ENCODE measurements at regions not wholly inside any gene's neighbourhood (a gene's known extent, or its start where the extent isn't known, plus 50 kb on each side); places are given as distances from the start of the nearest gene placed in this dataset.

GRCh38 chr12:13701502-13701901, 279.9 kb downstream of the GRIN2B start:
- Histone ChIP-seq H3K79me2 (ENCODE audit: insufficient read depth, low read length) (no peaks in the 10 kb centered on the region), H2AFZ (ENCODE audit: low read length) (no peak overlapping the region), H3K4me2 (ENCODE audit: insufficient read depth, low read length) (no peak overlapping the region), H4K20me1 (ENCODE audit: insufficient read depth, low read length) (no peaks in the 10 kb centered on the region), H3K4me1 (ENCODE audit: insufficient read depth, low read length) (no peaks in the 10 kb centered on the region), H3K9me3 (ENCODE audit: low read depth, low read length) (no peaks in the 10 kb centered on the region), H3K4me3 (ENCODE audit: insufficient read depth, low read length) (no peak overlapping the region), H3K27ac (ENCODE audit: low read depth, low read length) (no peak overlapping the region), H3K27me3 (ENCODE audit: insufficient read depth, low read length) (no peaks in the 10 kb centered on the region), H3K36me3 (ENCODE audit: insufficient read depth, low read length) (no peaks in the 10 kb centered on the region)
- no peak for TF ChIP-seq CTCF (IDR thresholded peaks at IDR 0.05; ENCODE audit: extremely low read depth, low read depth, low read length)
- DNase-seq (ENCODE audit: insufficient read length, low spot score, missing footprints): no peak

GRCh38 chr12:13697973-13698372, 283.4 kb downstream of the GRIN2B start:
- Histone ChIP-seq H3K4me1 (ENCODE audit: insufficient read depth, low read length) (no peaks in the 10 kb centered on the region), H3K27me3 (ENCODE audit: insufficient read depth, low read length) (no peaks in the 10 kb centered on the region), H3K4me3 (ENCODE audit: insufficient read depth, low read length) (no peak overlapping the region), H3K27ac (ENCODE audit: low read depth, low read length) (no peak overlapping the region), H3K4me2 (ENCODE audit: insufficient read depth, low read length) (no peak overlapping the region), H3K9me3 (ENCODE audit: low read depth, low read length) (no peaks in the 10 kb centered on the region), H4K20me1 (ENCODE audit: insufficient read depth, low read length) (no peaks in the 10 kb centered on the region), H3K79me2 (ENCODE audit: insufficient read depth, low read length) (no peaks in the 10 kb centered on the region), H2AFZ (ENCODE audit: low read length) (no peak overlapping the region), H3K36me3 (ENCODE audit: insufficient read depth, low read length) (no peaks in the 10 kb centered on the region)
- no peak for TF ChIP-seq CTCF (IDR thresholded peaks at IDR 0.05; ENCODE audit: extremely low read depth, low read depth, low read length)
- DNase-seq (ENCODE audit: insufficient read length, low spot score, missing footprints): no peak

DNA sequence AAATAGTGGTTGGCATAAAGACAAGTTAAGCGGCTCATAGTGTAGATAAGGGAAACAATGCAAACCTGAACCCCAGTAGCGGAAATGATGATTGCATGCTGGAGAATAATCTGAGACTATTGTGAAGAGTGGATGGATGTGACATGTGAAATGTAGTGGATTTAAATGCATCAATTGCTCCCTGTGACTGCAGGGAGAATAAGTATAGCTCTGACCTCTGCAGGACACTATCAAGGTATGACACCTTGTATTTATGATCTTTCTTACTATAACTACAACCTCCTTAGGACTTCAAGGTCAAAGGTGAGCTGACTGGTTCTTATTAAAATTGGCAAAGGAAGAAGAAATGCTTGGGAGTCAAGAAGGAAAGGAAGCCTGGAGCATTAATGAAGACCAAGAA, 285.6 kb downstream of the GRIN2B start:
- TF ChIP-seq CTCF (IDR thresholded peaks at IDR 0.05; ENCODE audit: extremely low read depth, low read depth, low read length): no peak
- H3K79me2 ChIP-seq (ENCODE audit: insufficient read depth, low read length): no peaks in the 10 kb centered on the region
- no peaks in the 10 kb centered on the region for H3K4me1 ChIP-seq (ENCODE audit: insufficient read depth, low read length)
- no peak overlapping the region for H3K27ac ChIP-seq (ENCODE audit: low read depth, low read length)
- H3K27me3 ChIP-seq (ENCODE audit: insufficient read depth, low read length): no peaks in the 10 kb centered on the region
- H2AFZ ChIP-seq (ENCODE audit: low read length): no peak overlapping the region
- no peaks in the 10 kb centered on the region for H3K36me3 ChIP-seq (ENCODE audit: insufficient read depth, low read length)
- no peak overlapping the region for H3K4me3 ChIP-seq (ENCODE audit: insufficient read depth, low read length)
- no peak overlapping the region for H3K4me2 ChIP-seq (ENCODE audit: insufficient read depth, low read length)
- H3K9me3 ChIP-seq (ENCODE audit: low read depth, low read length): no peaks in the 10 kb centered on the region
- DNase-seq (ENCODE audit: insufficient read length, low spot score, missing footprints): no peak
- H4K20me1 ChIP-seq (ENCODE audit: insufficient read depth, low read length): no peaks in the 10 kb centered on the region

DNA sequence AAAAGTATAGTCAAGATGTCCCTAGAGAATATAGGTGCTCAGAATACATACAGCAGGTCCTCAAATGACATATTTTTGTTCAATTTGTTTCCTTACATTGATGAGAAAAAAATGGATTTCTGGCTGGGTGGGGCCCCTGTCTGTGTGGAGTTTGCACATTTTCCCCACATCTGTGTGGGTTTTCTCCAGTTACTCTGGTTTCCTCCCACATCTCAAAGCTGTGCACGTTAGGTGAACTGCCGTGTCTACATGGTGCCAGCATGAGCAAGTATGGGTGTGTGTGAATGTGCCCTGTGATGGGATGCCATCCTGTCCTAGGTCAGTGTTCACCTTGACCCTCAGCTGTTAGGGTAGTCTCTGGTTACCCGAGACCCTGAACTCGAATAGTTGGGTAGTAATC, 289.1 kb downstream of the GRIN2B start:
- no peak for DNase-seq (ENCODE audit: insufficient read length, low spot score, missing footprints)
- H3K27ac ChIP-seq (ENCODE audit: low read depth, low read length): no peak overlapping the region
- TF ChIP-seq CTCF (IDR thresholded peaks at IDR 0.05; ENCODE audit: extremely low read depth, low read depth, low read length): no peak

More for the DNA sequence above, 289.1 kb downstream of the GRIN2B start:
- H3K4me3 ChIP-seq (ENCODE audit: insufficient read depth, low read length): no peak overlapping the region
- no peaks in the 10 kb centered on the region for H3K27me3 ChIP-seq (ENCODE audit: insufficient read depth, low read length)
- H4K20me1 ChIP-seq (ENCODE audit: insufficient read depth, low read length): no peaks in the 10 kb centered on the region
- H3K79me2 ChIP-seq (ENCODE audit: insufficient read depth, low read length): no peaks in the 10 kb centered on the region
- no peaks in the 10 kb centered on the region for H3K36me3 ChIP-seq (ENCODE audit: insufficient read depth, low read length)
- H3K9me3 ChIP-seq (ENCODE audit: low read depth, low read length): no peaks in the 10 kb centered on the region
- H3K4me1 ChIP-seq (ENCODE audit: insufficient read depth, low read length): no peaks in the 10 kb centered on the region
- no peak overlapping the region for H3K4me2 ChIP-seq (ENCODE audit: insufficient read depth, low read length)
- H2AFZ ChIP-seq (ENCODE audit: low read length): no peak overlapping the region

All from osteoblast (primary cell).